H1 (cell line): ENCODE measurements at regions not wholly inside any gene's neighbourhood (a gene's known extent, or its start where the extent isn't known, plus 50 kb on each side); places are given as distances from the start of the nearest gene placed in this dataset.

Experiments
- CREB1 ChIP-seq: IDR thresholded peaks from 2 replicates; pipeline ENCODE4 v1.6.1; 2012; ENCODE audit warnings: inconsistent platforms
- EP300 ChIP-seq, 2 experiments: IDR thresholded peaks; 1 replicate in 1 of 2; 2 replicates in 1 of 2; pipeline ENCODE4 v1.6.1; 2011 to 2012; ENCODE audit warnings: low read depth in 2 of 2, low read length in 2 of 2, mild to moderate bottlenecking in 2 of 2, borderline replicate concordance in 1 of 2, inconsistent platforms in 1 of 2, moderate library complexity in 1 of 2
- KDM1A ChIP-seq: fragments of 200-600, 300-600 bp; sonication (generic); IDR thresholded peaks from 2 replicates; pipeline ENCODE4 v1.7.1; 2016; ENCODE audit warnings: mild to moderate bottlenecking, low read length, borderline replicate concordance
- USF2 ChIP-seq: IDR thresholded peaks from 2 replicates; pipeline ENCODE4 v1.6.1; 2011; ENCODE audit warnings: low read length, improper control_type of control experiment

DNA sequence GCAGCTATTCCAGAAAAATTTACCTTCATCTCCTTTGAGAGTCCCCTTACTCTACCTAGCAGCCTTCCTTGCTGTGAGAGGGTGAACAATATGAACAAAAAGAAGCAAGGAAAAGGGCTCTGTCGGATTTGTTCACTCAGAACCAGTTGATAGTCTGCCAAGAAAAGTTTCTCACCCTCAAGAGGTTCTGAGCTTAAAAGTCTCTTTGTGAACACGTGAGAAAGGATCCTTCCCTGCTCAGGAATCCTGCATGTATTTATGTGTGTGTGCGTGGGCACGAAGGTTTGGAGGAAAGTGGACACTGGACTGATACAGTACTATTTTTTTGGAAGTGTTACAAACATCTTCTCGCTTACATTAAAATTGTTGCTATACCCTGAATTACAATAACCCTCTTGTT, 178.6 kb upstream of the JADE1 start:
- TF ChIP-seq KDM1A (no peak), EP300 (IDR thresholded peaks at IDR 0.05; ENCODE audit: borderline replicate concordance in 1 of 2, low read depth in 2 of 2, low read length in 2 of 2) (no peak), USF2 (no peak), CREB1 (no peak)
